HG03097 (cell line): ENCODE measurements at regions not wholly inside any gene's neighbourhood (a gene's known extent, or its start where the extent isn't known, plus 50 kb on each side); places are given as distances from the start of the nearest gene placed in this dataset.

ENCODE experiments used
- ATAC-seq: cut with Tn5 transposase; IDR thresholded peaks from one replicate; pipeline ENCODE4 v1.9.1; 2021; ENCODE audit not compliant: unreplicated experiment, low FRiP score

GRCh38 chr5:5711592-5711991 lies 289.1 kb downstream of the ICE1 start:
- no peak for ATAC-seq

GRCh38 chr5:5711112-5711511 lies 288.6 kb downstream of the ICE1 start:
- ATAC-seq, result no peak

GRCh38 chr5:5710471-5710870 lies 288.0 kb downstream of the ICE1 start:
- ATAC-seq, result no peak

GRCh38 chr5:5708367-5708919 lies 286.0 kb downstream of the ICE1 start:
- no peak for ATAC-seq

GRCh38 chr5:5705010-5705409 lies 282.5 kb downstream of the ICE1 start:
- no peak for ATAC-seq

- no peak for ATAC-seq
Measured at GRCh38 chr5:5704352-5704751, 281.9 kb downstream of the ICE1 start.

- no peak for ATAC-seq
Measured at GRCh38 chr5:5702934-5703333, 280.5 kb downstream of the ICE1 start.

- no peak for ATAC-seq
Measured at GRCh38 chr5:5700549-5700948, 278.1 kb downstream of the ICE1 start.

GRCh38 chr5:5699062-5699461 lies 276.6 kb downstream of the ICE1 start:
- no peak for ATAC-seq

- no peak for ATAC-seq
Measured at GRCh38 chr5:5695266-5695665, 272.8 kb downstream of the ICE1 start.

- no peak for ATAC-seq
Measured at GRCh38 chr5:5688925-5689310, 266.4 kb downstream of the ICE1 start.

GRCh38 chr5:5688194-5688924 lies 265.9 kb downstream of the ICE1 start:
- ATAC-seq, result no peak

- ATAC-seq, result no peak
Measured at GRCh38 chr5:5687113-5687512, 264.6 kb downstream of the ICE1 start.

GRCh38 chr5:5686356-5686755 lies 263.9 kb downstream of the ICE1 start:
- ATAC-seq, result no peak

- ATAC-seq, result no peak
Measured at GRCh38 chr5:5685737-5686136, 263.3 kb downstream of the ICE1 start.

GRCh38 chr5:5683174-5683573 lies 260.7 kb downstream of the ICE1 start:
- no peak for ATAC-seq

GRCh38 chr5:5678909-5679308 lies 256.4 kb downstream of the ICE1 start:
- no peak for ATAC-seq

- ATAC-seq, result no peak
Measured at GRCh38 chr5:5677738-5678137, 255.3 kb downstream of the ICE1 start.

- no peak for ATAC-seq
Measured at GRCh38 chr5:5676218-5676617, 253.7 kb downstream of the ICE1 start.

GRCh38 chr5:5675511-5675910 lies 253.0 kb downstream of the ICE1 start:
- no peak for ATAC-seq

- ATAC-seq, result no peak
Measured at GRCh38 chr5:5671823-5672222, 249.3 kb downstream of the ICE1 start.

- ATAC-seq, result no peak
Measured at GRCh38 chr5:5667136-5667554, 244.7 kb downstream of the ICE1 start.

GRCh38 chr5:5666369-5666768 lies 243.9 kb downstream of the ICE1 start:
- no peak for ATAC-seq
